Calu3 (cell line): ENCODE measurements at regions not wholly inside any gene's neighbourhood (a gene's known extent, or its start where the extent isn't known, plus 50 kb on each side); places are given as distances from the start of the nearest gene placed in this dataset.

ENCODE experiments used
- BruUV-seq: library from RNA; stranded (reverse); fragments of 400-500 nt; replicated peaks from 2 replicates; lab custom pipeline; 2021; lab: Mats Ljungman, UMichigan
- CTCF ChIA-PET: fragments of 300-600 bp; sonication (Branson Sonifier 250); formaldehyde crosslinking; loops from one replicate; lab custom pipeline; 2022; ENCODE audit warnings: antibody characterized with exemption; lab: Charles Lee
- DNase-seq: peaks from one replicate; pipeline ENCODE4 v3.0.0; 2022
- H3K27ac Mint-ChIP-seq: one replicate; pipeline ENCODE4 v1.8.0; 2022; ENCODE audit warnings: mixed read lengths; ENCODE audit not compliant: unreplicated experiment
- H3K27me3 Mint-ChIP-seq: one replicate; pipeline ENCODE4 v1.8.0; 2022; ENCODE audit warnings: mixed read lengths; ENCODE audit not compliant: unreplicated experiment
- H3K36me3 Mint-ChIP-seq: one replicate; pipeline ENCODE4 v1.8.0; 2022; ENCODE audit warnings: mild to moderate bottlenecking, moderate library complexity, mixed read lengths; ENCODE audit not compliant: insufficient read depth, unreplicated experiment
- H3K4me1 Mint-ChIP-seq: one replicate; pipeline ENCODE4 v1.8.0; 2022; ENCODE audit warnings: mild to moderate bottlenecking, low read depth, mixed read lengths; ENCODE audit not compliant: unreplicated experiment
- H3K4me3 Mint-ChIP-seq: one replicate; pipeline ENCODE4 v1.8.0; 2022; ENCODE audit warnings: mild to moderate bottlenecking, low read depth, moderate library complexity, mixed read lengths; ENCODE audit not compliant: unreplicated experiment
- H3K9me3 Mint-ChIP-seq: one replicate; pipeline ENCODE4 v1.8.0; 2022; ENCODE audit warnings: low read depth, mixed read lengths; ENCODE audit not compliant: unreplicated experiment
- intact Hi-C: fragments of 100-400 bp; cut with micrococcal nuclease; formaldehyde crosslinking; loops from one replicate; pipeline ENCODE4 v1.10.0; 2022; ENCODE audit not compliant: unreplicated experiment
- TF ChIP-seq, protein P1 (sequence below): fragments of 200-600 bp; IDR thresholded peaks from one replicate; pipeline ENCODE4 v1.8.0; 2022; ENCODE audit warnings: antibody characterized with exemption; ENCODE audit not compliant: unreplicated experiment

- CTCF ChIA-PET = no interaction called here
- Mint-ChIP-seq H3K27me3 (no peaks in the 10 kb centered on the region), H3K9me3 (peaks cover 15% of the 10 kb centered on the region), H3K27ac (no peak overlapping the region), H3K4me3 (no peak overlapping the region), H3K36me3 (no peaks in the 10 kb centered on the region), H3K4me1 (no peaks in the 10 kb centered on the region)
- TF ChIP-seq, protein P1, sequence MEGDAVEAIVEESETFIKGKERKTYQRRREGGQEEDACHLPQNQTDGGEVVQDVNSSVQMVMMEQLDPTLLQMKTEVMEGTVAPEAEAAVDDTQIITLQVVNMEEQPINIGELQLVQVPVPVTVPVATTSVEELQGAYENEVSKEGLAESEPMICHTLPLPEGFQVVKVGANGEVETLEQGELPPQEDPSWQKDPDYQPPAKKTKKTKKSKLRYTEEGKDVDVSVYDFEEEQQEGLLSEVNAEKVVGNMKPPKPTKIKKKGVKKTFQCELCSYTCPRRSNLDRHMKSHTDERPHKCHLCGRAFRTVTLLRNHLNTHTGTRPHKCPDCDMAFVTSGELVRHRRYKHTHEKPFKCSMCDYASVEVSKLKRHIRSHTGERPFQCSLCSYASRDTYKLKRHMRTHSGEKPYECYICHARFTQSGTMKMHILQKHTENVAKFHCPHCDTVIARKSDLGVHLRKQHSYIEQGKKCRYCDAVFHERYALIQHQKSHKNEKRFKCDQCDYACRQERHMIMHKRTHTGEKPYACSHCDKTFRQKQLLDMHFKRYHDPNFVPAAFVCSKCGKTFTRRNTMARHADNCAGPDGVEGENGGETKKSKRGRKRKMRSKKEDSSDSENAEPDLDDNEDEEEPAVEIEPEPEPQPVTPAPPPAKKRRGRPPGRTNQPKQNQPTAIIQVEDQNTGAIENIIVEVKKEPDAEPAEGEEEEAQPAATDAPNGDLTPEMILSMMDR = no peak
- BruUV-seq = no TSS peak
- intact Hi-C loops = no loop called here
- no peak for DNase-seq
These were observed 751.1 kb downstream of the FGF9 start for GRCh38 chr13:22422023-22422422.

DNA sequence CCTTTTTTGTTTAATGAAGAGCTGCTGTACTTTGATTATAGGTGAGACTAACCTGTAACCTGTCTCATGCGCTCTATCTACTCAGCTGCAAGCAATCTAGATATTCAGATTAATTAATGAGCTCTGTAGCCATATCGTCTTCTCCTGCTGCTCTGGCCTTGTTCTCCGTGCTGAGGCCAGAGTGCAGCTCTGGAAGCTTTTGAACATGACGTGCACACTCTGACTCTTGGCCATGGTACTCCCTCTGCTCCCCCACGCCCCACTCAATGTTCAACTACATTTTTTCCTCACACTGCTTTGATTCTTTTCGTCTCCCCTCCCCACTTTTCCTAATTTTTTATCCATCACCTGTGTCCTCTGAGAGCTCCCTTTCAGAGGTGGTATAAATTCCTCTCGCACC, 751.8 kb downstream of the FGF9 start:
- H3K4me1 Mint-ChIP-seq = no peaks in the 10 kb centered on the region
- TF ChIP-seq, protein P1 = no peak
- intact Hi-C loops = no loop called here
- H3K9me3 Mint-ChIP-seq = peaks cover 15% of the 10 kb centered on the region
- no peaks in the 10 kb centered on the region for H3K27me3 Mint-ChIP-seq
- CTCF ChIA-PET = no interaction called here
- BruUV-seq = no TSS peak
- no peak for DNase-seq
- no peak overlapping the region for H3K4me3 Mint-ChIP-seq
- H3K36me3 Mint-ChIP-seq = no peaks in the 10 kb centered on the region
- H3K27ac Mint-ChIP-seq = no peak overlapping the region

DNA sequence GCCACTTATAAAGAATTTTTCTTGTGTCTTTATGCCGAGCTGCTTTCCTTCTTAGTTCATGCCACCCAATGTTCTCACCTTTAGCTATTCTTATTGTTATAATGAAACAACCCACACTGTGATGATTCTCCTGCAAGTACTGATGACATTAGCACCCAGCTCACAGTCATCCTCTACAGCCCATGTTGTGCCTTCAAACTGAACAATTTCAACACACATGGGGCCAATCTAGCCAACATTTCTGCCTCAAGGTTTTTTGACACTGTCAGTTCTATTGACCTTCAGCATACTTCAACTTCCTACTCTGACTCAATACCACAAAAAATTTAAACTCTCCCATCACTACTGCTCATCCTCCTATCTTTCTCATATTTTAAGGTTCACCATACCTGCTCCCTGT, 752.4 kb downstream of the FGF9 start:
- TF ChIP-seq, protein P1 = no peak
- DNase-seq = no peak
- CTCF ChIA-PET = no interaction called here
- H3K36me3 Mint-ChIP-seq = no peaks in the 10 kb centered on the region
- H3K27ac Mint-ChIP-seq = no peak overlapping the region
- H3K4me1 Mint-ChIP-seq = no peaks in the 10 kb centered on the region
- H3K9me3 Mint-ChIP-seq = peaks cover 15% of the 10 kb centered on the region
- intact Hi-C loops = no loop called here
- no TSS peak for BruUV-seq
- H3K4me3 Mint-ChIP-seq = no peak overlapping the region
- H3K27me3 Mint-ChIP-seq = no peaks in the 10 kb centered on the region

DNA sequence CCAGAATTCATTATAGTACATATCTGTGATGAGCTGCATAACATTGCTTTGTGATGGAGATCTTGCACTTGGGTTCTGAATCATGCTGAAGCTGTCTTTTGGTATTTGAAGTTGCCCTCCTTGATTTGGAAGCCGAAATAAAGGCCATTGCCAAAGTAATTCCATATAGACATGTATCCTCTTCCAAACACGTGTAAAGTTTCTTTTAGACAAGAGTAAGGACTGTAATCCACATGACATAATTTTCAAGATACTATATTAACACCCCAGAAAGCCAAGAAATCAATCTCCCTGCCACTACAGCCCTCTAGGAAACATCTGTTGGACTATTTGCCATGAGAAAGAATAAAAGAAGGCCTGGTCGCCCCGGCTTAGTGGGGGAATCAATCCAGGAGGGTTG, 754.2 kb downstream of the FGF9 start:
- intact Hi-C loops = no loop called here
- no TSS peak for BruUV-seq
- peaks cover 7% of the 10 kb centered on the region for H3K9me3 Mint-ChIP-seq
- no peak for DNase-seq
- H3K4me1 Mint-ChIP-seq = no peaks in the 10 kb centered on the region
- H3K27ac Mint-ChIP-seq = no peak overlapping the region
- CTCF ChIA-PET = no interaction called here
- no peak overlapping the region for H3K4me3 Mint-ChIP-seq
- TF ChIP-seq, protein P1 = no peak
- H3K27me3 Mint-ChIP-seq = no peaks in the 10 kb centered on the region
- H3K36me3 Mint-ChIP-seq = no peaks in the 10 kb centered on the region
